GM21786 (cell line): ENCODE measurements at regions not wholly inside any gene's neighbourhood (a gene's known extent, or its start where the extent isn't known, plus 50 kb on each side); places are given as distances from the start of the nearest gene placed in this dataset.

Source experiments
- ATAC-seq: cut with Tn5 transposase; IDR thresholded peaks from one replicate; pipeline ENCODE4 v1.9.1; 2021; ENCODE audit not compliant: unreplicated experiment

GRCh38 chr18:43635397-43635796, 358.1 kb upstream of the SYT4 start:
- ATAC-seq: no peak

DNA sequence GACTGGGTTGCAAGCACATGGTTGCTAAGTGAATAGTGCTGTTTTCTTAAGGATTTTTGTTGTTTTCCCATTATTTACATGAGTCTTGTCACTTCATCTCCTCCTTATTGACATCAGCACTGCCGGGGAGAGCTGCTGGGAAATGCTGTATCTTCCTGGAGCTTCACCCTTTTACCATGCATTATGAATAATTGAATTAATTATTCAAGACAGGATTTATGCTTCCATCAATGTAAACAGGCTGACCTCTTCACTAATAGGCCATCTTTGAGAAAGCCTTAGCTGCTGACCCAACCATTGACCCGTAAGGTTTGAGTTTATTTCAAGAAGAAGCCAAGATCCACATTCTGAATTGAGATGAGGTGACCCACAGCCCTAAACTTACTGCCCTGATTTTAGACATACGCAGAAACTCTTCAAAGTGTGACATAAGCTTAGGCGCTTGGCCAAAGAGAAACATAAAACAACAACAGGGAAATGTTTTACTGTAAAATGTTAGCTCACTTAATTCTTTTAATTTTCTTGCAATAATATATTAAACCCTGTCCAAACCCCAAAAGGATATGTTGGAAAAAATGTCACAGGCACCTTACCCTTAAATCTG, 365.5 kb upstream of the SYT4 start:
- ATAC-seq: no peak

DNA sequence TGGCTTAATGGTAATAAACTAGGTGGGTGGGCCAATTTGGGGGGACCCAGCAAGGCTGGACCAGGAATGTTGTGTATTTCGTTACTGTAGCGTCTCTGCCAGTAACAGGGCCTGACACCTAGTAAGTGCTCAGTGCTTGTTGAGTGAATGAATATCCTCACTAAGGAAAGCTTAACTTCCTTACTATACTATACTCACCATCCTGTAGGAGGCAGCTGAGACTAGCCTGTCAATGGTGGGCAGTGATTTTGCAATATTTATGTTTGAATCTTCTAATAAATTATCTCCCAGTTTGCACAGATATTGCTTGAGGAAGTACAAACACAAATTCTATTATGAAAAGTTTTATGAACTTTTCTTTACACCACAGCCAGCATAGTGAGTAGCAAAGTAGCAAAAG, 370.7 kb upstream of the SYT4 start:
- ATAC-seq: no peak

- ATAC-seq: no peak
Observed at GRCh38 chr18:43649649-43650357, 372.5 kb upstream of the SYT4 start.

- no peak for ATAC-seq
Observed at GRCh38 chr18:43650426-43650825, 373.1 kb upstream of the SYT4 start.

DNA sequence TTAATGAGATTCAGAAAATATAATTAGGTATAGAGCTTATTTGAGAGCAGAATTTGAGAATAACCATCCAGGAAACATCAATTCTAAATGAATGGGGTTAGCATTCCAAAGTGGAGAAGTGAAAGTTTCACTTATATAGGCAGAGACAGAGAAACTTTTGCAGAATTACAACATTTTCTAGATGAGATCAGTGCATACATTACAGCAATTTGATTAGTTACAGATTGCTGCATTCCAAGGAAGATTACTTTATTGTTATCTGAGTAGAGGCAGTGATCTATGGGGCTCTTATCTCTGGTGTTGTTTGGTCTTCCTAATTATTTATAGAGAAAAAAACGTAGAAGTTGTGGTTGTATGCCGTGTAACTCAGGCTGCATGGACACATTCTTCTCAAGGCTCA, 373.8 kb upstream of the SYT4 start:
- no peak for ATAC-seq

DNA sequence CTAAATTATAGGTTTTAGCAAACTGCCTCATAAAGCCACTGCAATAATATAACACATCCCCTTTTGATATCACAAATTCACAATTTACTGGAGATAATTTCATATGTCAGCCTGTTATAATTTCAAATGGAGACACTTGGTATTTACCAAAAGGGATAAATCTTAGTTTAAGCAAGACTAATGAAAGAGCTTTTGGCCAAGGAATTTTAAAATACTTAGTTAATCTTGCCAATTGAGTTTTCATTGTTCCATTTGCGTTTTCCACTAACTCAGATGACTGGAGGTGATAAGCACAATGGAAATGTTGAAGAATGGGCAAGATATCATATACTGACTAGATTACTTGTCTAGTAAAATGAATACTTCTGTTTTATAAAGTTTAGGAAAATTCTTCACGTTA, 379.3 kb upstream of the SYT4 start:
- no peak for ATAC-seq

DNA sequence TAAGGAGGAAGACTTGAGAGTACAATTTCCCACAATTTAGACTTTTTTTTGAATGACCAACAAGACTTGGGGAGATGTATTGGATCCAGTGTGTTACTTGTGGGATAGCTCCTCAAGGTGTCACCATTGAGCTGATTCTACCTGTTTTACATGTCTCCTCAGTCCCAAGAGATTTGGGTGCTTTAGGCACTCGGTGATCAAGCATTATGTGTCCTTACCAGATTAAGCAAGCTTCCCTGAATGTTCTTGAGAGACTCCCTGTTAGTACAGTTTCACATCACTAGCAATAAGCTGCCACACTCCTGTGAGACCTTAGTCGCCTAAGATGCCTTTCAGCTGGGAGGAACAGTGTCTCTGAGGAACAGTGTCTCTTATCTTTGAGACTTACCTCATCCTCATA, 384.3 kb upstream of the SYT4 start:
- ATAC-seq: no peak

GRCh38 chr18:43662657-43663056, 385.4 kb upstream of the SYT4 start:
- no peak for ATAC-seq

DNA sequence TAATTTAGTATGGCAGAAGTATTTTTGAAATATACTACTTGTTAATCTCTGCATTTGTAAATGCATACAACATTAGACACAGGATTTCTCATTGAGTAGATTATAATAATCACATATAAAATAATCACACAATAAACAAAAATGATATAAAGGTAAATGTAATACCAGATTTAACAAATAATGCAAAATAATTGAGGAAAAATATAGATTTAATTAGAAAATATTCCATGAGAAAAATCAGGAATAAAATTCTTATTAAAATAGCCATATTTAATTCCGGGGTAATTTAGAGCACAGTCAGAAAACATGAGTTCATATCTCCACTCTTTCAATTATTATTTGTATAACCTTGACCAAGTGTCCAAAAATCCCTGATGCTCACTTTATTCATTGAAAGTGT, 385.9 kb upstream of the SYT4 start:
- no peak for ATAC-seq

DNA sequence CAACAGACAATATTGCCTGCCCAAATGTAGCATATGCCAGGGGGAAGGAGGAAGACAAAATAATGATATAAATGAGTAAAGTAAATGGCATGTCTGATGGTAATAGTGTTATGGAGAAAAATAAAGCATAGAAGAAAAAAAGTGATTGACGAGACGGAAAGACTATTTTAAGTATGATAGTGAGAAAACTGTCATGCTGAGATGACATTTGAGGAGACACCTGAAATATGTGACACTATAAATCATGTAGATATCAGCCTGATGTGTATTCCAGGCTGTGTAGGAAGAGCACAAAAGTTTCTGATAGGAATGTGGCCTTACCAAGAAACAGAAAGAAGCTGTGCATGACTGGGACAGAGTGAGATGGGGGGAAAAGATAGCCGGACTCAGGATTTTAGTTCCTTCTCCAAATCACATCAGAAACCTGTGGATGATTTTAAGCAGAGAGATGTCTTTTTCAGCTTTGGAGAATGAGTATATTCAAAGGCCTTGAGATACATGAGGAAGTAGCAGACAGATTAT, 387.3 kb upstream of the SYT4 start:
- no peak for ATAC-seq

DNA sequence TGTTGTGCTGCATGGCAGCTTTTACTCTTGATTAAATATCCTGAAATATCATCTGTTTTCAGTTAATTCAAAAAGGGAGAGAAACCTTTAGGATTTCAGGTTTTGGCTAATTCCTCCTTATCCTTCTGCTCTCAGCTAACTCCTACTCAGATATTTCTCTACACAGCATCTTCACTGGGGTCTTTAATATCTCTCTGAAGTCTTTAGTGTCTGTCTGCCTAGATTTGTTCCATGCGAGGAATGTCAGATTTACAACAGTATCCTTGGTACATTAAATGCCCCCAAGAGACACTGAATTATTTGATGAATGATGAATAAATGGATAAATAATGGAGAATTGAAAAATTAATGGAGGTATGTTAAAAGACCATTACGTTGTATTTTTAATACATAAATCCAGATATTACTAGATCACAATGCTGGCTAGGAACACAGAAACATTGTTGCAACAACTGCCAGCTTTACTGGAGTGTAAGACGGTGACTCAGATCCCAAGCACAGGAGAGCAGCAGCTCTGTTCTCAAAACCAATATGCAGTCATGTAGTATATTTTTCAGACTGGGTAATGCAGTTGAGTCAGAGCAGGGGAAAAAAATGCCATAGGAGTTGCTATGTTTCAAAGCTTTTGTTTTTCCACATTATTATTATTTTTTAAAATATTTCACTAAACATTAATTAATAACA, 388.0 kb upstream of the SYT4 start:
- ATAC-seq: no peak

- ATAC-seq: no peak
Observed at GRCh38 chr18:43668866-43669265, 391.6 kb upstream of the SYT4 start.

- no peak for ATAC-seq
Observed at GRCh38 chr18:43671431-43671830, 394.1 kb upstream of the SYT4 start.

- ATAC-seq: no peak
Observed at GRCh38 chr18:43680096-43680495, 402.8 kb upstream of the SYT4 start.

DNA sequence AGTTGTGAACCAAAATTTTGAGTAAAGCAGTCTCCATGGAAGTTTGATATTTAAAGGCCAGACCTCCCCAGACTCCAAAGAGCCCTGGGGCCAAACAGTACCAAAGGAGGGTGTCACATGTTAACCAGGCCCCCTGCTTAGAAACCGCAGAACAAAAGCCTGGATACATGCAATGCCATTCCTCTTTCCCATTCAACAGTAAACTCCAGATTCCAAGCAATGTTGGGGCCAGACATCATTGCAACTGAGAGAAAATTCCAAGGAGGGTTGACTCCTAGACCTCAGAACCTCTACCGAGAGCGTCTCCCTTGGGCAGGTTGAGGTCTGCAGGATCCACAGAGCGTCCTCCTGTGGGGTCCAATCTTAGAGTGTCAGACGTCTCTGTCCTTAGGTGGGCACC, 404.4 kb upstream of the SYT4 start:
- ATAC-seq: no peak

GRCh38 chr18:43682196-43682595, 404.9 kb upstream of the SYT4 start:
- no peak for ATAC-seq

GRCh38 chr18:43686709-43687108, 409.4 kb upstream of the SYT4 start:
- no peak for ATAC-seq

GRCh38 chr18:43692099-43692690, 414.9 kb upstream of the SYT4 start:
- ATAC-seq: no peak

GRCh38 chr18:43702399-43702798, 425.1 kb upstream of the SYT4 start:
- no peak for ATAC-seq

DNA sequence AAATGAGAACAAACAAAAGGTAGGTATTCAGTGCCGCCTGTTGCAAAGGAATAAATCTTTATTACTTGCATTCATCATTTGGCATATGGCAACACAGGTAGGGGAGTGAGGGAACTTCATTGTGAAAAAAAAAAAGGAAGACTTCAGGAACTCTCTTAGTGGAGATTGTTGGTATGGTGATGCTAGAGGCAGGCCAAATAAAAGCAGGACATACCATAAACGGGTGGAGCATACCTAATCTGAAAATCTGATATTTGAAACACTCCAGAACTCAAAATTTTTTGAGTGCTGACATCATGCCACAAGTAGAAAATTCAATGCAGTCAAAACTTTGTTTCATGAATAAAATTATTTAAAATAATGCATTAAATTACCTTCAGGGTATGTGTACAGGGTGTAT, 425.8 kb upstream of the SYT4 start:
- ATAC-seq: no peak

GRCh38 chr18:43705850-43706249, 428.6 kb upstream of the SYT4 start:
- ATAC-seq: no peak
